HCT116 (cell line): ENCODE measurements at regions not wholly inside any gene's neighbourhood (a gene's known extent, or its start where the extent isn't known, plus 50 kb on each side); places are given as distances from the start of the nearest gene placed in this dataset.

ENCODE experiments used
- CBX3 ChIP-seq: IDR thresholded peaks from 2 replicates; pipeline ENCODE4 v1.6.1; 2012; ENCODE audit warnings: low read depth
- CEBPB ChIP-seq: IDR thresholded peaks from 2 replicates; pipeline ENCODE4 v1.6.1; 2012; ENCODE audit warnings: low read depth
- ELF1 ChIP-seq: IDR thresholded peaks from 2 replicates; pipeline ENCODE4 v1.6.1; 2012; ENCODE audit warnings: low read depth, borderline replicate concordance
- EZH2phosphoT487 ChIP-seq: fragments of 200-600 bp; IDR thresholded peaks from 2 replicates; pipeline ENCODE4 v1.6.1; 2018; ENCODE audit warnings: antibody characterized with exemption, borderline replicate concordance
- POLR2A ChIP-seq: IDR thresholded peaks from 2 replicates; pipeline ENCODE4 v1.7.0; 2011; ENCODE audit warnings: borderline replicate concordance; ENCODE audit not compliant: insufficient read depth, insufficient read length; ENCODE audit errors: extremely low read depth
- YY1 ChIP-seq: IDR thresholded peaks from 2 replicates; pipeline ENCODE4 v1.6.1; 2011; ENCODE audit warnings: low read length, low read depth, moderate library complexity, mild to moderate bottlenecking; ENCODE audit not compliant: insufficient replicate concordance; ENCODE audit errors: extremely low read depth
- TF ChIP-seq, protein P1 (sequence below), 3 experiments: fragments of 200-600 bp in 1 of 3; sonication (generic) in 1 of 3; IDR thresholded peaks in 2 of 3; conservative IDR thresholded peaks in 1 of 3; 2 replicates each; pipeline ENCODE4 v1.5.1; 2012 to 2017; ENCODE audit warnings: low read depth in 2 of 3, low read length in 2 of 3, antibody characterized with exemption in 1 of 3, borderline replicate concordance in 1 of 3, control low read depth in 1 of 3, mild to moderate bottlenecking in 1 of 3, mixed read lengths in 1 of 3, mixed run types in 1 of 3, moderate library complexity in 1 of 3; ENCODE audit not compliant: insufficient read depth in 1 of 3
- TF ChIP-seq, protein P2 (sequence below): IDR thresholded peaks from 2 replicates; pipeline ENCODE4 v1.6.1; 2011; ENCODE audit warnings: mild to moderate bottlenecking, low read length, moderate library complexity; ENCODE audit not compliant: insufficient replicate concordance; ENCODE audit errors: extremely low read depth
- TF ChIP-seq, protein P3 (sequence below): IDR thresholded peaks from 2 replicates; pipeline ENCODE4 v1.6.1; 2012

DNA sequence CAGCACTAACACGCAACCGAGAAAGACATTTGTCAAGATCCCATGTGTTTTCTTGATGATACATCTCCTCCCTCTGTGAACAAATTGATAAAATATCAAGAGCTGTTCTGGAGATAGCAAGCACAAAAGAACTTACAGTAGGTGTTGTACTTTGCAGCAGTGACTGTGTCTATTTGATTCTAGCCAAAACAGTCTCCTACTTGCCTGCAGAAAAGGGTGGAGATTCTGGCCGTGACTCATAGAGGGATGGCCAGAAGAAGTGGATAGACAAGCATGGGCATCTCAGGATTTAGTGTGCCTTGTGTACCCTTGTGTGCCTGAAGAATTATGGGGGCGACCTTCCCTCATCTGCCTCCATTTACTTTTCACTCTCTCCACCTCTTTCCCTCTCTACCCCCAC lies 458.4 kb upstream of the LRRC7 start:
- TF ChIP-seq, protein P1, sequence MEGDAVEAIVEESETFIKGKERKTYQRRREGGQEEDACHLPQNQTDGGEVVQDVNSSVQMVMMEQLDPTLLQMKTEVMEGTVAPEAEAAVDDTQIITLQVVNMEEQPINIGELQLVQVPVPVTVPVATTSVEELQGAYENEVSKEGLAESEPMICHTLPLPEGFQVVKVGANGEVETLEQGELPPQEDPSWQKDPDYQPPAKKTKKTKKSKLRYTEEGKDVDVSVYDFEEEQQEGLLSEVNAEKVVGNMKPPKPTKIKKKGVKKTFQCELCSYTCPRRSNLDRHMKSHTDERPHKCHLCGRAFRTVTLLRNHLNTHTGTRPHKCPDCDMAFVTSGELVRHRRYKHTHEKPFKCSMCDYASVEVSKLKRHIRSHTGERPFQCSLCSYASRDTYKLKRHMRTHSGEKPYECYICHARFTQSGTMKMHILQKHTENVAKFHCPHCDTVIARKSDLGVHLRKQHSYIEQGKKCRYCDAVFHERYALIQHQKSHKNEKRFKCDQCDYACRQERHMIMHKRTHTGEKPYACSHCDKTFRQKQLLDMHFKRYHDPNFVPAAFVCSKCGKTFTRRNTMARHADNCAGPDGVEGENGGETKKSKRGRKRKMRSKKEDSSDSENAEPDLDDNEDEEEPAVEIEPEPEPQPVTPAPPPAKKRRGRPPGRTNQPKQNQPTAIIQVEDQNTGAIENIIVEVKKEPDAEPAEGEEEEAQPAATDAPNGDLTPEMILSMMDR (IDR thresholded peaks at IDR 0.05 in 2 of 3, conservative IDR thresholded peaks at IDR 0.05 in 1 of 3; ENCODE audit: borderline replicate concordance in 1 of 3, insufficient read depth in 1 of 3, low read depth in 2 of 3, low read length in 2 of 3): no peak
- TF ChIP-seq EZH2phosphoT487: no peak
- TF ChIP-seq ELF1: no peak
- TF ChIP-seq POLR2A: no peak
- no peak for TF ChIP-seq YY1
- TF ChIP-seq CBX3: no peak
- TF ChIP-seq, protein P2, sequence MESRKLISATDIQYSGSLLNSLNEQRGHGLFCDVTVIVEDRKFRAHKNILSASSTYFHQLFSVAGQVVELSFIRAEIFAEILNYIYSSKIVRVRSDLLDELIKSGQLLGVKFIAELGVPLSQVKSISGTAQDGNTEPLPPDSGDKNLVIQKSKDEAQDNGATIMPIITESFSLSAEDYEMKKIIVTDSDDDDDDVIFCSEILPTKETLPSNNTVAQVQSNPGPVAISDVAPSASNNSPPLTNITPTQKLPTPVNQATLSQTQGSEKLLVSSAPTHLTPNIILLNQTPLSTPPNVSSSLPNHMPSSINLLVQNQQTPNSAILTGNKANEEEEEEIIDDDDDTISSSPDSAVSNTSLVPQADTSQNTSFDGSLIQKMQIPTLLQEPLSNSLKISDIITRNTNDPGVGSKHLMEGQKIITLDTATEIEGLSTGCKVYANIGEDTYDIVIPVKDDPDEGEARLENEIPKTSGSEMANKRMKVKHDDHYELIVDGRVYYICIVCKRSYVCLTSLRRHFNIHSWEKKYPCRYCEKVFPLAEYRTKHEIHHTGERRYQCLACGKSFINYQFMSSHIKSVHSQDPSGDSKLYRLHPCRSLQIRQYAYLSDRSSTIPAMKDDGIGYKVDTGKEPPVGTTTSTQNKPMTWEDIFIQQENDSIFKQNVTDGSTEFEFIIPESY: no peak
- TF ChIP-seq, protein P3, sequence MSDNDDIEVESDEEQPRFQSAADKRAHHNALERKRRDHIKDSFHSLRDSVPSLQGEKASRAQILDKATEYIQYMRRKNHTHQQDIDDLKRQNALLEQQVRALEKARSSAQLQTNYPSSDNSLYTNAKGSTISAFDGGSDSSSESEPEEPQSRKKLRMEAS: no peak
- TF ChIP-seq CEBPB: no peak
